Upper lobe of left lung (tissue), 4 donors: ENCODE measurements at regions not wholly inside any gene's neighbourhood (a gene's known extent, or its start where the extent isn't known, plus 50 kb on each side); places are given as distances from the start of the nearest gene placed in this dataset.

Source experiments
- CTCF ChIP-seq, 6 experiments: fragments of 450-650 bp in 4 of 6; fragments of 200-600 bp in 2 of 6; sonication (generic) in 2 of 6; IDR thresholded peaks; one replicate each; pipeline ENCODE4 v1.5.1; 2016 to 2019; ENCODE audit warnings: antibody characterized with exemption in 6 of 6
- POLR2A ChIP-seq, 4 donors: fragments of 450-650 bp; IDR thresholded peaks; one replicate each; pipeline ENCODE4 v1.5.1; 2016 to 2017; ENCODE audit warnings: antibody characterized with exemption in 4 of 4, mild to moderate bottlenecking in 2 of 4
- POLR2AphosphoS5 ChIP-seq, 2 donors: sonication (generic); formaldehyde crosslinking; IDR thresholded peaks; one replicate each; pipeline ENCODE4 v1.5.1; 2017; ENCODE audit warnings: antibody characterized with exemption in 2 of 2

GRCh38 chr1:219773775-219774174 lies 154.6 kb downstream of the SLC30A10 start:
- TF ChIP-seq CTCF (IDR thresholded peaks at IDR 0.05), result no peak
- TF ChIP-seq POLR2A (IDR thresholded peaks at IDR 0.05), result no peak
- TF ChIP-seq POLR2AphosphoS5 (IDR thresholded peaks at IDR 0.05), result no peak
